Stimulated activated CD8-positive, alpha-beta memory T cell treated with anti-CD3 and anti-CD28 coated beads, Interleukin-15, amount 100 ng/mL, for 4 hours (primary cell): ENCODE measurements at regions not wholly inside any gene's neighbourhood (a gene's known extent, or its start where the extent isn't known, plus 50 kb on each side); places are given as distances from the start of the nearest gene placed in this dataset.

ENCODE experiments used
- DNase-seq, 2 donors: peaks; one replicate each; pipeline ENCODE4 v3.0.0-alpha.2; 2020; ENCODE audit warnings: low read depth in 2 of 2

- no peak for DNase-seq
These were observed 50.0 kb upstream of the TRPM1 start for GRCh38 chr15:31151301-31152233.

DNA sequence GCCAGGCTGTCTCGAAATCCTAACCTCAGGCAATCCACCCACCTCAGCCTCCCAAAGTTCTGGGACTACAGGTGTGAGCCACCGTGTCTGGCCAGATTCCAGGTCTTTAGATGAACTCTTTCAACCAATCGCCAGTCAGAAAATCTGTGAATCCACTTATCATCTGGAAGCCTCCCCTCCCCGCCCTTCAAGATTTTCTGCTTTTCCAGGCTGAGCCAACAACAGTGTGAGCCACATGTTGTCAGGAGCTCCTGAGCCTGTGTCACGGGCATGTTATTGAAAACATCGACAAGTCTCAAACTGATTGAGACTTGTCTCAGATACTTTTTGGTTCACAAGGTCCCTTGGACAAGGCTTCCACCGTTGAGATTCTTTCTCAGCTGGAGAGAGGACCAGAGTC, 52.0 kb upstream of the TRPM1 start:
- DNase-seq = no peak

- DNase-seq = no peak
These were observed 53.6 kb upstream of the TRPM1 start for GRCh38 chr15:31155151-31155550.

DNA sequence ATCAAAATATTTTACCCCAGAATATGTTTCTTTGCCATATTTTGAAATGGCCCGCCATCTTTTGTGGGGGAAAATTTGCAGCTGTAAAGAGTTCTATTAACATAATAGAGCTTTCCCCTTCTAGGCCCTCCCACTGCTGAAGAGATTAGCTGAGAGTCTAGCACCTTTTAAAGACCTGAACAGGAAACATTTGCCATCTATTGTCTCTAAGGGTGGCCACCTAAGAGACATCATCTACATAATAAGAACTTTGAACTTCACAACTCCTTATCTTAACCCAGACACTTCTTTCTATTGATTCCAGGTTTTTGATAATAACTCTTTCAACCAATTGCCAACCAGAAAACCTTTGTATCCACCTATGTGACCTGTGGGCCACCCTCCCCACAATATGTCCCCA, 54.7 kb upstream of the TRPM1 start:
- DNase-seq = no peak

GRCh38 chr15:31156808-31157207, 55.3 kb upstream of the TRPM1 start:
- no peak for DNase-seq

GRCh38 chr15:31157644-31158069, 56.1 kb upstream of the TRPM1 start:
- no peak for DNase-seq

DNA sequence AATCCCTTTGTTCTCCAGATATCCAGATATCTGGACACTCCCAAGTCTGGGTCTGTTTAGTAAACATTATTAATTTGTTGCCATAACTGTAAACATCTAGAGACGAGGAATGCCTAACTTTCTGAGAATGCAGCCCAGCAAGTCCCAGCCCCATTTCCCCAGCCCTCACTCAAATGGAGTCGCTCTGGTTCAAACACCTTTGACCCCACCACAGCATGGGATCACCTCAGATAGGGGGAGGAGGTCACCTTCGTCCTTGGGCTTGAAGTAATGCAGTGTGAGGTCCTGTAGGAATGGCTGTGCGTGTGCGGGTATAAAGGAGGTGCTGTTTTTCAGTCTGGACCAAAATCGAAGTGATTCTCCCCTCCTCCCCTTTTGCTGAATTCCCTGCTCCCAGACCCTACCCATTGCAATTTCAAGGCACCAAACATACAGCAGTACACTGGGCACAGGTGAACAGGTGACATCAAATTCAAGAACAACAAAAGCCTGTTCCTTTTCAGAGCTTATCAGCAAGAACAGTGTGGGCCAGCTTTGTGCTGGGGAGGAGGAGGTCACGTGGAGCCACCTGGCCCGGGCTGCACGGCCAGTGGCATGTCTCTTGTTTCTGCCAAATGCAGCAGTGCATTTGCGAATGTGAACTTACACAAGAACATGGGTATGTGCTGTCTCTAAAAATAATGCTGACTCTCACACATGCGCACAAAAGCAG, 57.5 kb upstream of the TRPM1 start:
- DNase-seq = no peak

GRCh38 chr15:31159837-31160236, 58.3 kb upstream of the TRPM1 start:
- DNase-seq = no peak

DNA sequence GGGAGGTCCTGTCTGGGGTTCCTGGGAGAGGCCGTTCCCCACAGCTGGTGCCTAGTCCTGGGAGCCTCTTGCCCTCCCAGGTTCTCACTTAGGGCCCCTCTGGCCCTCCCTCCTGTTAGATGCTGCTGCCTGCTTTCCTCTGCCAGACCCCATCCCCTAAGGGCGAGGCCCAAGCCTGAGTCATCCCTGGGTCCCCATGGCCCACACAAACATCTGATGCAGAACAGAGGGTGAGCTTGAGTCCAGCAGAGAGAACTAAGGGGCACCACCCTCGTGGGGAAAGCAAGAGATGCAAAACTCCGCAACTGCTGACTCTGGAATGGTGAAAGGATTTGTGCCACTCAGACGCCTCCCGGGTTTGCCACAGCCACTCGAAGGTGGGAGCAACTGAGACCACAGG, 58.8 kb upstream of the TRPM1 start:
- DNase-seq = no peak

GRCh38 chr15:31160740-31161495, 59.4 kb upstream of the TRPM1 start:
- DNase-seq = no peak

DNA sequence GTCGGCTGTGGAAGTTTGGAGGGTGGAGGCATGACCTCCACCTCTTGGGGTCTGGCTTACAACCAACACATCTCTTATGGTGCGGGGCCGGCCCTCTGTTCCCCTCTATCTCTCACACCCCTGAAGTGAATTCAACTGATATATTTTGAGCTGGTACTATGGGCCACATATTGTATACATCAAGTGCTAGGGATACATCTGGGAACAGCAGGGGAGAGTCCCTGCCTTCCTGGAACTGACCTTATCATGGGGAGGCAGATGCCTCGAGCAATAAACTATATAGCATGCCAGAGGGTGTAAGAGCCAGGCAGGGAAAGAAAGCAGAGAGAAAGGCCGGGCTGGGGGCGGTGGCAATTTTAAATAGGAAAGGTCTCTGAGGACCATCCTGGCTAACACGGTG, 60.4 kb upstream of the TRPM1 start:
- DNase-seq = no peak

GRCh38 chr15:31162721-31163510, 61.4 kb upstream of the TRPM1 start:
- DNase-seq = no peak

DNA sequence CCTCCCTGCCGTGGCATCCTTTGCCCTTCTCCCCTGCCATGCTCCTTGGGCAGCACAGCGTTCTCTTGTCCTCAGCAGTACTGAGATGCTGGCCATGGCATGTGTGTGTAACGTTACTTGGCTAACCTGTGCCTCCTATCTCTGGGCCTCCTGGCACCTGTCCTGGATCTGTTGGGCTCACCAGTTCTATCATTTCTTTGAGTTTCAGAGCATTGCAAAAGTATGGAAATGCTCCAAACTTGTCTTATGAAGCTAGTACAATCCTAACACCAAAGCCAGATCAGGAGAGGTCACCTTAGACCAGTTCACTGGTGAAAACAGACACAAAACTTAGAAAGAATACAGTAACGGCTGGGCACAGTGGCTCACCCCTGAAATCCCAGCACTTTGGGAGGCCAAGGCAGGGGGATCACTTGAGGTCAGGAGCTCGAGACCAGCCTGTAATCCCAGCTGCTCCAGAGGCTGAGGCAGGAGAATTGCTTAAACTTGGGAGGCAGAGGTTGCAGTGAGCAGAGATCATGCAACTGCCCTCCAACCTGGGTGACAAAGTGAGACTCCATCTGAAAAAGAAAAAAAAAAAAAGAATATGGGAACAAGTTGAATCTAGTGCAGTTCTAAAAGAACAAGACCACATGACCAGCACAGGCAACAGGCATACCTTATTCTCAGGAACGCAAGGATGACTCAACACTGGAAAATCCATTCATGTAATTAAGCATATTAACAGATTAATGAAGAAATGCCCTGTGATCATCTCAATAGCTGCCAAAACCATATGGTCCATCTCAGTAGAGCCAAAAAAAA, 62.4 kb upstream of the TRPM1 start:
- no peak for DNase-seq

- no peak for DNase-seq
These were observed 63.0 kb upstream of the TRPM1 start for GRCh38 chr15:31164573-31164912.

DNA sequence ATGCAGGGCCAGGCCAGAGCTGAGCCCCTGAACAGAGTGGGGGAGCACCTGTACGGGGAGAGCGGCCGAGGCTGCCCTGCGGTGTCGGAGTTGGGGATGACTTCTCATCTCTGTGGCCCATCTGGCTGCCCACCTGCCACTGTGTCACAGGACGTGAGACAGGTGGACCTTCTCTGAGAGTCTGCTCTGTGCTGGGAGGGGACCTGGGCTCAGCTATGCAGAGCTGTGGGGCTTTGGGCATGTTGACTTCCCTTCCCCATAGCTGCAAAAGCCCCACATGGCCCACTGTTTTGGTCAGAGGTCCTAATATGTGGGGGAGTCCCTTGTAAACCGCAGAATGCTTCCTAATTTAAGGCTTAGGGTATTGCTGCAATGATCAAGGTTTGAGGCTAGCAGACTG, 68.0 kb upstream of the TRPM1 start:
- no peak for DNase-seq

GRCh38 chr15:31171731-31172130, 70.2 kb upstream of the TRPM1 start:
- no peak for DNase-seq

DNA sequence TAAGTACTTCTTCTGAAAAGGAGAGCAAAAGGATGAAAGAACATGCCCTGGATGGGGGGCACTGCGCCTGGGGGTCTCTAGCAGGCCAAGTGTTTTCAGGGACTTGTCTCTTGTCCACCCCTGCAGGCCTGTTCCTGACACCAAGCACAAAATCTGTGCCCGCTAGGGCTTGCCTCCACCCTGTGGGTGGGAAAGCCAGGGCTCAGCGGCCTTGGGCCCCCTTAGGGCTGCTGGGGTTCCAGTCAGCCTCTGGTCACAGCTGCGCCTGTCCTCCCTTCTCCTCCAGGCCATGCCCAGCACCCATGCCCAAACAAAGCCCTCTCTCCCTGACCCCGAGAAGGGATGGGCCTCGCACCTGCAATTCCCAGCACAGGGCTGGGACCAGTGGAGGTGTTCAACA, 71.1 kb upstream of the TRPM1 start:
- DNase-seq = no peak

DNA sequence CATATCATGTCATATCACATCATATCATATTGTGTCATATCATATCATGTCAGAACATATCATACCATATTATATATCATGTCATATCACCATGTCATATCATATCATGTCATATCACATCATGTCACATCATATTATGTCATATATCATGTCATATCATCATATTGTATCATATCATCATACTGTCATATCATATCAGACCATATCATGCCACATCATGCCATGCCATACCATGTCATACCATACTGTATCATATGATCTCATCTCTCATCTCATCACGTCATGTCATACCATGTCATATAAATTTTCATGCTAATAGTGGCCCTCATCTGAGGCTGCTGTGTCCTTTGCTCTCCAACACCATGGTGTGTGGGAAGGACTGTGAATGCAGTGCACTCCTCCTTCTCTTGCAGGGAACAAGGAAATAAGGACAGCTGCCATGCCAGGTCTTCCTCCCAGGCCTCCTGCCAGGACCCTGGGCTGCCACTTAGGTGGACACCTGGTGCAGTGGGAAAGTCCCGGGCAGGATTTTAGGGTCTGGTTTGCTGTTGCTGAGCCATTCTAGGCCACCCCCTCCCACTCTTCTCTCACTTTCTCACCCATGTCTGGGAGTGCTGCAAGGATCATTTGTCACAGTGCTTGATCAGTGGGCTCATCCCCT, 72.4 kb upstream of the TRPM1 start:
- no peak for DNase-seq

- DNase-seq = no peak
These were observed 74.0 kb upstream of the TRPM1 start for GRCh38 chr15:31175484-31175883.

- DNase-seq = no peak
These were observed 76.4 kb upstream of the TRPM1 start for GRCh38 chr15:31177951-31178350.
